Thyroid gland (tissue), 4 donors: ENCODE measurements at regions not wholly inside any gene's neighbourhood (a gene's known extent, or its start where the extent isn't known, plus 50 kb on each side); places are given as distances from the start of the nearest gene placed in this dataset.

ENCODE experiments used
- CTCF ChIP-seq, 6 experiments: fragments of 200-600 bp in 3 of 6; fragments of 450-650 bp in 3 of 6; sonication (generic) in 3 of 6; IDR thresholded peaks; one replicate each; pipeline ENCODE4 v1.5.1; 2016 to 2019; ENCODE audit warnings: antibody characterized with exemption in 6 of 6, mild to moderate bottlenecking in 2 of 6, inconsistent platforms in 1 of 6, moderate library complexity in 1 of 6
- POLR2A ChIP-seq, 2 donors: fragments of 450-650 bp; IDR thresholded peaks; one replicate each; pipeline ENCODE4 v1.6.1; 2017; ENCODE audit warnings: antibody characterized with exemption in 2 of 2, mild to moderate bottlenecking in 2 of 2, moderate library complexity in 1 of 2

GRCh38 chr12:38139456-38139855, 177.1 kb upstream of the ALG10B start:
- TF ChIP-seq CTCF (IDR thresholded peaks at IDR 0.05) (no peak), POLR2A (IDR thresholded peaks at IDR 0.05) (no peak)
